ENCODE measurements at regions not wholly inside any gene's neighbourhood (a gene's known extent, or its start where the extent isn't known, plus 50 kb on each side); places are given as distances from the start of the nearest gene placed in this dataset.

DNA sequence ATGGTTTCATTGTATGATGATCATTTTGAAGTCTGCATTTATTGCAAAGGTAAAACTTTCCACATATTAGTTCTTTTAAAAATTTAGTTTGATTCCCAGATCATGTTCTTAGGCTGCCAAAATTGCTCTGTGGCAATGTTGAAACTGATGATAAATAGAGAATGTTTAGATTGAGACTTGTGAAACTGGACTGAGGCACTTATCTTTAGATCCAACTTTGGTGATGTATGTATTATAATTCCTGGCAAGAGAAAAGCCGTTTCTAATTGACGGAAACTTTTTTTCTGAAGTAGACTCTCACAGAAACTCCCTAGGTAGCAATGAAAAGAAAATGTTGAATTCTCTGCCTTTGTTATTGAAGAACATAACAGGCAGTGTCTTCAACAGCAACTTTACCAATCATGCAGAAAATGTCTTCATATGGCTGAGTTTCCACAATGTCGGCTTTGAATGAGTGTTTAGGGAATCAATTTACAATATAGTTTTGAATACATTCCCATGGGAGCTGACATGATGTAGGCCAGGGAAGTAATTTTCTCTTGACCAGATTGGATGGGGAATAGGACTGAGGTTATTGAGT, 456.2 kb downstream of the CD109 start (continued):
- no peak for TF ChIP-seq SREBF1 (IDR thresholded peaks at IDR 0.05; ENCODE audit: borderline replicate concordance, low read depth, low read length)
- TF ChIP-seq JUNB (CRISPR knock-in tag; conservative IDR thresholded peaks at IDR 0.05), result no peak
- TF ChIP-seq, protein P1, sequence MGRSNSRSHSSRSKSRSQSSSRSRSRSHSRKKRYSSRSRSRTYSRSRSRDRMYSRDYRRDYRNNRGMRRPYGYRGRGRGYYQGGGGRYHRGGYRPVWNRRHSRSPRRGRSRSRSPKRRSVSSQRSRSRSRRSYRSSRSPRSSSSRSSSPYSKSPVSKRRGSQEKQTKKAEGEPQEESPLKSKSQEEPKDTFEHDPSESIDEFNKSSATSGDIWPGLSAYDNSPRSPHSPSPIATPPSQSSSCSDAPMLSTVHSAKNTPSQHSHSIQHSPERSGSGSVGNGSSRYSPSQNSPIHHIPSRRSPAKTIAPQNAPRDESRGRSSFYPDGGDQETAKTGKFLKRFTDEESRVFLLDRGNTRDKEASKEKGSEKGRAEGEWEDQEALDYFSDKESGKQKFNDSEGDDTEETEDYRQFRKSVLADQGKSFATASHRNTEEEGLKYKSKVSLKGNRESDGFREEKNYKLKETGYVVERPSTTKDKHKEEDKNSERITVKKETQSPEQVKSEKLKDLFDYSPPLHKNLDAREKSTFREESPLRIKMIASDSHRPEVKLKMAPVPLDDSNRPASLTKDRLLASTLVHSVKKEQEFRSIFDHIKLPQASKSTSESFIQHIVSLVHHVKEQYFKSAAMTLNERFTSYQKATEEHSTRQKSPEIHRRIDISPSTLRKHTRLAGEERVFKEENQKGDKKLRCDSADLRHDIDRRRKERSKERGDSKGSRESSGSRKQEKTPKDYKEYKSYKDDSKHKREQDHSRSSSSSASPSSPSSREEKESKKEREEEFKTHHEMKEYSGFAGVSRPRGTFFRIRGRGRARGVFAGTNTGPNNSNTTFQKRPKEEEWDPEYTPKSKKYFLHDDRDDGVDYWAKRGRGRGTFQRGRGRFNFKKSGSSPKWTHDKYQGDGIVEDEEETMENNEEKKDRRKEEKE (IDR thresholded peaks at IDR 0.05; ENCODE audit: borderline replicate concordance in 1 of 2, control insufficient read depth in 1 of 2, low read depth in 2 of 2, low read length in 1 of 2), result no peak
- no peak for TF ChIP-seq SREBF2 (CRISPR knock-in tag; IDR thresholded peaks at IDR 0.05)
- no peak for TF ChIP-seq ZBTB17 (CRISPR knock-in tag; IDR thresholded peaks at IDR 0.05)
- no peak for TF ChIP-seq L3MBTL2 (IDR thresholded peaks at IDR 0.05)
- TF ChIP-seq SAFB2 (IDR thresholded peaks at IDR 0.05; ENCODE audit: borderline replicate concordance, low read depth, low read length, severe bottlenecking), result no peak
- no peak for TF ChIP-seq BRD4 (IDR thresholded peaks at IDR 0.05)

DNA sequence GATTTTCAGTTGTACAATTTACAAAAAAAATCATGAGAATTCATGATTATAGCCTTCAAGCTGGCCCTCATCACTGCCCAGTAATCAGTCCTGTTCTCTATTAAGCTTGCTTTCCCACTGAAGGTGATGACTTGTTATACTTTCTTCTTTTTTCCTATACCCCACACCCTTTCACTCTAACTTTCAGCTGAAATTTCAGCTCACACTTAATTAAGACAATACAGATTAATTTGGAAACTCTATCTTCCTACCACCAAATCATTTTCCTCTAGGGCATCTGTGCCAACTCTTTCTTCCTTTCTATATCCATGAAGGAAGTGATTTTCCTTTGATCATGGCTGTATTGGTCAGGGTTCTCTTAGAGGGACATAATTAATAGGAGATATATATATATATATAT, 449.9 kb downstream of the CD109 start:
- Histone ChIP-seq H3K79me2 (ENCODE audit: control insufficient read depth, insufficient read depth, low read length) (no peaks in the 10 kb centered on the region), H4K20me1 (replicated peaks; ENCODE audit: control insufficient read depth, insufficient read depth, low read length) (no peaks in the 10 kb centered on the region), H3K36me3 (ENCODE audit: control insufficient read depth, insufficient read depth, low read length) (no peaks in the 10 kb centered on the region), H3K4me2 (ENCODE audit: insufficient read depth, low read length) (no peak overlapping the region), H3K4me3 (no peak overlapping the region), H3K9me1 (ENCODE audit: control insufficient read depth, insufficient read depth, low read length) (no peaks in the 10 kb centered on the region), H2AFZ (ENCODE audit: low read depth, low read length) (no peak overlapping the region), H3K9ac (ENCODE audit: insufficient read depth in 1 of 2, low read depth in 2 of 2, low read length in 2 of 2) (no peak overlapping the region), H3K27ac (ENCODE audit: extremely low read depth, low read depth, low read length) (no peak overlapping the region), H3K4me1 (replicated peaks in 1 of 2; ENCODE audit: control insufficient read depth in 2 of 2, insufficient read depth in 2 of 2, low read length in 2 of 2) (no peaks in the 10 kb centered on the region), H3K27me3 (ENCODE audit: control insufficient read depth in 2 of 2, insufficient read depth in 2 of 2, low read length in 2 of 2) (no peaks in the 10 kb centered on the region), H3K9me3 (replicated peaks; ENCODE audit: control insufficient read depth, insufficient read depth, low read depth, low read length) (no peaks in the 10 kb centered on the region)
- POLR2A ChIA-PET, result no interaction called here
- ATAC-seq (no peak), DNase-seq (ENCODE audit: extremely low read depth in 1 of 4, low spot score in 3 of 4) (no peak), FAIRE-seq (no peak)
- BruUV-seq (replicated peaks), result no TSS peak
- intact Hi-C loops (cut with micrococcal nuclease), result no loop called here
- in situ Hi-C loops (cut with MboI), result no loop called here
- CTCF ChIA-PET (ENCODE audit: low intra/inter-chr PET ratio), result no interaction called here
- TF ChIP-seq CSDE1 (IDR thresholded peaks at IDR 0.05), result no peak
- TF ChIP-seq HIVEP1 (CRISPR knock-in tag; IDR thresholded peaks at IDR 0.05), result no peak
- TF ChIP-seq LEF1 (IDR thresholded peaks at IDR 0.05), result no peak
- no peak for TF ChIP-seq NFRKB (IDR thresholded peaks at IDR 0.05; ENCODE audit: low read depth)
- TF ChIP-seq, protein P2, sequence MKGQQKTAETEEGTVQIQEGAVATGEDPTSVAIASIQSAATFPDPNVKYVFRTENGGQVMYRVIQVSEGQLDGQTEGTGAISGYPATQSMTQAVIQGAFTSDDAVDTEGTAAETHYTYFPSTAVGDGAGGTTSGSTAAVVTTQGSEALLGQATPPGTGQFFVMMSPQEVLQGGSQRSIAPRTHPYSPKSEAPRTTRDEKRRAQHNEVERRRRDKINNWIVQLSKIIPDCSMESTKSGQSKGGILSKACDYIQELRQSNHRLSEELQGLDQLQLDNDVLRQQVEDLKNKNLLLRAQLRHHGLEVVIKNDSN (CRISPR knock-in tag; IDR thresholded peaks at IDR 0.05), result no peak
- no peak for TF ChIP-seq ZNF644 (tag; IDR thresholded peaks at IDR 0.05; ENCODE audit: low read depth)
- TF ChIP-seq CBX5 (IDR thresholded peaks at IDR 0.05; ENCODE audit: borderline replicate concordance, low read depth), result no peak
- TF ChIP-seq, protein P3, sequence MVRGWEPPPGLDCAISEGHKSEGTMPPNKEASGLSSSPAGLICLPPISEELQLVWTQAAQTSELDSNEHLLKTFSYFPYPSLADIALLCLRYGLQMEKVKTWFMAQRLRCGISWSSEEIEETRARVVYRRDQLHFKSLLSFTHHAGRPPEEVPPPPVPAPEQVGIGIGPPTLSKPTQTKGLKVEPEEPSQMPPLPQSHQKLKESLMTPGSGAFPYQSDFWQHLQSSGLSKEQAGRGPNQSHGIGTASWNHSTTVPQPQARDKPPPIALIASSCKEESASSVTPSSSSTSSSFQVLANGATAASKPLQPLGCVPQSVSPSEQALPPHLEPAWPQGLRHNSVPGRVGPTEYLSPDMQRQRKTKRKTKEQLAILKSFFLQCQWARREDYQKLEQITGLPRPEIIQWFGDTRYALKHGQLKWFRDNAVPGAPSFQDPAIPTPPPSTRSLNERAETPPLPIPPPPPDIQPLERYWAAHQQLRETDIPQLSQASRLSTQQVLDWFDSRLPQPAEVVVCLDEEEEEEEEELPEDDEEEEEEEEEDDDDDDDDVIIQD (CRISPR knock-in tag; IDR thresholded peaks at IDR 0.05), result no peak
- TF ChIP-seq CAMTA2 (CRISPR knock-in tag; conservative IDR thresholded peaks at IDR 0.05), result no peak
- TF ChIP-seq THRAP3 (IDR thresholded peaks at IDR 0.05; ENCODE audit: borderline replicate concordance), result no peak

All from K562 (cell line).